ENCODE measurements at regions not wholly inside any gene's neighbourhood (a gene's known extent, or its start where the extent isn't known, plus 50 kb on each side); places are given as distances from the start of the nearest gene placed in this dataset.

GRCh38 chr12:93173178-93173957 is 204.4 kb upstream of the NUDT4 start:
- DNase-seq (ENCODE audit: low read depth in 1 of 2, low spot score in 1 of 2): no peak

GRCh38 chr12:93174048-93174447 is 203.7 kb upstream of the NUDT4 start:
- DNase-seq (ENCODE audit: low read depth in 1 of 2, low spot score in 1 of 2): no peak

GRCh38 chr12:93174473-93174872 is 203.3 kb upstream of the NUDT4 start:
- no peak for DNase-seq (ENCODE audit: low read depth in 1 of 2, low spot score in 1 of 2)

GRCh38 chr12:93176165-93176564 is 201.6 kb upstream of the NUDT4 start:
- no peak for DNase-seq (ENCODE audit: low read depth in 1 of 2, low spot score in 1 of 2)

- no peak for DNase-seq (ENCODE audit: low read depth in 1 of 2, low spot score in 1 of 2)
Measured at GRCh38 chr12:93176610-93177126, 201.1 kb upstream of the NUDT4 start.

- no peak for DNase-seq (ENCODE audit: low read depth in 1 of 2, low spot score in 1 of 2)
Measured at GRCh38 chr12:93177208-93178153, 200.2 kb upstream of the NUDT4 start.

- DNase-seq (ENCODE audit: low read depth in 1 of 2, low spot score in 1 of 2): no peak
Measured at GRCh38 chr12:93178154-93178878, 199.4 kb upstream of the NUDT4 start.

- no peak for DNase-seq (ENCODE audit: low read depth in 1 of 2, low spot score in 1 of 2)
Measured at GRCh38 chr12:93179792-93180191, 197.9 kb upstream of the NUDT4 start.

GRCh38 chr12:93180566-93180965 is 197.2 kb upstream of the NUDT4 start:
- no peak for DNase-seq (ENCODE audit: low read depth in 1 of 2, low spot score in 1 of 2)

GRCh38 chr12:93181409-93181965 is 196.2 kb upstream of the NUDT4 start:
- no peak for DNase-seq (ENCODE audit: low read depth in 1 of 2, low spot score in 1 of 2)

- no peak for DNase-seq (ENCODE audit: low read depth in 1 of 2, low spot score in 1 of 2)
Measured at GRCh38 chr12:93183940-93184671, 193.6 kb upstream of the NUDT4 start.

- no peak for DNase-seq (ENCODE audit: low read depth in 1 of 2, low spot score in 1 of 2)
Measured at GRCh38 chr12:93184672-93185368, 192.9 kb upstream of the NUDT4 start.

GRCh38 chr12:93185369-93185741 is 192.4 kb upstream of the NUDT4 start:
- no peak for DNase-seq (ENCODE audit: low read depth in 1 of 2, low spot score in 1 of 2)

GRCh38 chr12:93186131-93186530 is 191.6 kb upstream of the NUDT4 start:
- no peak for DNase-seq (ENCODE audit: low read depth in 1 of 2, low spot score in 1 of 2)

GRCh38 chr12:93186621-93187020 is 191.1 kb upstream of the NUDT4 start:
- no peak for DNase-seq (ENCODE audit: low read depth in 1 of 2, low spot score in 1 of 2)

GRCh38 chr12:93191423-93191822 is 186.3 kb upstream of the NUDT4 start:
- no peak for DNase-seq (ENCODE audit: low read depth in 1 of 2, low spot score in 1 of 2)

GRCh38 chr12:93191956-93192355 is 185.8 kb upstream of the NUDT4 start:
- no peak for DNase-seq (ENCODE audit: low read depth in 1 of 2, low spot score in 1 of 2)

- no peak for DNase-seq (ENCODE audit: low read depth in 1 of 2, low spot score in 1 of 2)
Measured at GRCh38 chr12:93192878-93193277, 184.8 kb upstream of the NUDT4 start.

- no peak for DNase-seq (ENCODE audit: low read depth in 1 of 2, low spot score in 1 of 2)
Measured at GRCh38 chr12:93195511-93195910, 182.2 kb upstream of the NUDT4 start.

Data from activated T-helper 1 cell treated with anti-CD3 and anti-CD28 coated beads, Interleukin-2, amount 50 U/mL, for 16 hours (primary cell).